ENCODE measurements at regions not wholly inside any gene's neighbourhood (a gene's known extent, or its start where the extent isn't known, plus 50 kb on each side); places are given as distances from the start of the nearest gene placed in this dataset.

- TF ChIP-seq YY1 (IDR thresholded peaks at IDR 0.05; ENCODE audit: extremely low read depth, insufficient replicate concordance, low read depth, low read length) (no peak), ATF3 (IDR thresholded peaks at IDR 0.05) (no peak)
These were observed 389.3 kb upstream of the ADAMTS9 start (continued) for GRCh38 chr3:65077124-65077523.

GRCh38 chr3:65070968-65071367, 383.2 kb upstream of the ADAMTS9 start:
- no TSS peak for BruUV-seq (replicated peaks)
- ChIA-PET RAD21 (ENCODE audit: low non-redundant PET in 1 of 2, low total read pairs in 2 of 2, uncharacterized antibody in 2 of 2, unreplicated experiment in 2 of 2) (no interaction called here), POLR2A (no interaction called here), CTCF (no interaction called here)
- H3K4me3 ChIP-seq (replicated peaks in 1 of 2; ENCODE audit: low read depth in 1 of 2, low read length in 2 of 2): no peak overlapping the region
- no peak overlapping the region for H3K9ac ChIP-seq (ENCODE audit: low read length)
- H3K27me3 ChIP-seq (ENCODE audit: insufficient read depth, low read length): no peaks in the 10 kb centered on the region; the same call in 1 of the 2 replicates
- no peaks in the 10 kb centered on the region for H3K79me2 ChIP-seq (ENCODE audit: insufficient read depth, low read length)
- H3K4me2 ChIP-seq (ENCODE audit: low read length): no peak overlapping the region
- no peak for TF ChIP-seq RAD21 (IDR thresholded peaks at IDR 0.05; ENCODE audit: low read depth)
- TF ChIP-seq CTCF (IDR thresholded peaks at IDR 0.05 in 2 of 3, conservative IDR thresholded peaks at IDR 0.05 in 1 of 3; ENCODE audit: borderline replicate concordance in 1 of 3, insufficient read depth in 1 of 3, low read depth in 2 of 3, low read length in 2 of 3): no peak
- no peak for TF ChIP-seq FOSL1 (IDR thresholded peaks at IDR 0.05; ENCODE audit: low read depth)
- no peak for TF ChIP-seq ELF1 (IDR thresholded peaks at IDR 0.05; ENCODE audit: borderline replicate concordance, low read depth)
- no peak for TF ChIP-seq SIN3A (IDR thresholded peaks at IDR 0.05; ENCODE audit: low read depth)
- TF ChIP-seq SP1 (IDR thresholded peaks at IDR 0.05; ENCODE audit: low read depth): no peak
- TF ChIP-seq EGR1 (IDR thresholded peaks at IDR 0.05; ENCODE audit: low read depth): no peak
- H3K27ac ChIP-seq (ENCODE audit: low read depth, low read length): no peak overlapping the region
- no peaks in the 10 kb centered on the region for H3K36me3 ChIP-seq (ENCODE audit: control insufficient read depth in 1 of 2, insufficient read depth in 2 of 2, low read length in 2 of 2)
- no peaks in the 10 kb centered on the region for H4K20me1 ChIP-seq (ENCODE audit: insufficient read depth)
- no peaks in the 10 kb centered on the region for H3K4me1 ChIP-seq (ENCODE audit: control insufficient read depth in 1 of 2, insufficient read depth in 2 of 2, low read length in 2 of 2)
- DNase-seq (ENCODE audit: low read depth, low spot score): no peak
- no peaks in the 10 kb centered on the region for H3K9me3 ChIP-seq (ENCODE audit: control insufficient read depth in 1 of 2, insufficient read depth in 1 of 2, low read depth in 1 of 2, low read length in 2 of 2)
- H3K9me2 ChIP-seq (ENCODE audit: insufficient read depth): no peaks in the 10 kb centered on the region
- intact Hi-C loops (cut with micrococcal nuclease): no loop called here
- H2AFZ ChIP-seq (ENCODE audit: low read depth, low read length, poor library complexity, severe bottlenecking): no peak overlapping the region
- no peak for ATAC-seq
